ENCODE measurements at regions not wholly inside any gene's neighbourhood (a gene's known extent, or its start where the extent isn't known, plus 50 kb on each side); places are given as distances from the start of the nearest gene placed in this dataset.

DNA sequence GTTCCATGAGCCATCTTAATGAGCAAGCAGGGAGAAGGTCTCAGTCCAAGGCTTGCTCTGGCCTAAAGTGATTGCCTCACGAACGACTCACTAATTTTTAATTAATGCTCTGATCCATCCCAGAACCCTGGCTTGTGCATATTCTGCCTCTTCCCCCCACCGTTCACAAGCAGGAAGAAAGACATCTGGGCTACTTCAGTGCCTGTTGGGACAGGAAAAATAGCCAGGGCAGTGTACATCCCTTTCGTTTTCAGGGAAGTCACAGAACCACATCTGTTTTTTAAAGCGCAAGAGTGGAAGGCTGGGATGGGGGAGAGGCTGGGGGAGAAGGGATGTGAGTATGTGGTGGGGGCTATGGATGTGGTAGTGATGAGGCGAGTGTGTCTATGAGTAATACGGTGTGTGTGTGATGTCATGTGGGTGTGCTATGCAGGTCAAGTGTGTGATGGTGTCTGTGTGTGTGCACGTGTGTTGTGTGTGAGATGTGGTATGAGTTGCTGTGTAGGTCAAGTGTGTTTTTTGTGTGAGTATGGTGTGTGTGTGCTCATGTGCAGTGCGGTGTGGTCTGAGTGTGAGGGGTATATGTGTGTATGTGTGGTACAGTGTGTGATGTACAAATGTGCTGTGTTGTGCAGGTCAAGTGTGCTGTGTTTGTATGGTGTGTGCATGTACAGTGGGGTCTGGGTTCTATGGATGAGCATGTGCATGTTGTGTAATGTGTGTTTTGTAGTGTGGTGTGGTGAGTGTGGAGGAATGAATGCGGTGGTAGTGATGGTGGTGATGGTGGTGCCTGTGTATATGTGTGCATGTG is 64.9 kb upstream of the SYT6 start:
- TF ChIP-seq POLR2A (IDR thresholded peaks at IDR 0.05) (no peak), CTCF (IDR thresholded peaks at IDR 0.05) (no peak)

Measured in prostate gland (tissue), 2 donors.